ENCODE measurements at regions not wholly inside any gene's neighbourhood (a gene's known extent, or its start where the extent isn't known, plus 50 kb on each side); places are given as distances from the start of the nearest gene placed in this dataset.

DNA sequence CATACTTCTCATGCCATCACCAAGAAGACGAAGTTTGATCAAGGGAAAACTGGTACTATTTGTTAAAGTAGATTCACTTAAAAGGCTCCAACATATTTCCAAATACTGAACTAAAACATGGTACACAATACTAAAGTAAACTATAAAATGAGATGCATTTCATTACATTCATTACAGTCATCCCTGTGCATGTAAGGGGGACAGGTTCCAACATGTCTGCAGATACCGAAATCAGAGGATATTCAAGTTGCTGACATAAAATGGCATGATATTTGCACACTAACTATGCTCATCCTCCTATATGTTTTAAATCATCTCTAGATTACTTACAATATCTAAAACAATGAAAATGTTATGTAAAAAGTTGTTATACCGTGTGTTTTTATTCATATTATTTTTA lies 893.9 kb upstream of the MANEA start:
- TF ChIP-seq, protein P1, sequence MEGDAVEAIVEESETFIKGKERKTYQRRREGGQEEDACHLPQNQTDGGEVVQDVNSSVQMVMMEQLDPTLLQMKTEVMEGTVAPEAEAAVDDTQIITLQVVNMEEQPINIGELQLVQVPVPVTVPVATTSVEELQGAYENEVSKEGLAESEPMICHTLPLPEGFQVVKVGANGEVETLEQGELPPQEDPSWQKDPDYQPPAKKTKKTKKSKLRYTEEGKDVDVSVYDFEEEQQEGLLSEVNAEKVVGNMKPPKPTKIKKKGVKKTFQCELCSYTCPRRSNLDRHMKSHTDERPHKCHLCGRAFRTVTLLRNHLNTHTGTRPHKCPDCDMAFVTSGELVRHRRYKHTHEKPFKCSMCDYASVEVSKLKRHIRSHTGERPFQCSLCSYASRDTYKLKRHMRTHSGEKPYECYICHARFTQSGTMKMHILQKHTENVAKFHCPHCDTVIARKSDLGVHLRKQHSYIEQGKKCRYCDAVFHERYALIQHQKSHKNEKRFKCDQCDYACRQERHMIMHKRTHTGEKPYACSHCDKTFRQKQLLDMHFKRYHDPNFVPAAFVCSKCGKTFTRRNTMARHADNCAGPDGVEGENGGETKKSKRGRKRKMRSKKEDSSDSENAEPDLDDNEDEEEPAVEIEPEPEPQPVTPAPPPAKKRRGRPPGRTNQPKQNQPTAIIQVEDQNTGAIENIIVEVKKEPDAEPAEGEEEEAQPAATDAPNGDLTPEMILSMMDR (IDR thresholded peaks at IDR 0.05): no peak
- TF ChIP-seq HDAC2 (IDR thresholded peaks at IDR 0.05) (no peak), MYC (IDR thresholded peaks at IDR 0.05; ENCODE audit: borderline replicate concordance, low read length) (no peak), EP300 (IDR thresholded peaks at IDR 0.05) (no peak), POLR2AphosphoS2 (conservative IDR thresholded peaks at IDR 0.05; ENCODE audit: low read length) (no peak)

Measured in A549 (cell line).